ENCODE measurements at regions not wholly inside any gene's neighbourhood (a gene's known extent, or its start where the extent isn't known, plus 50 kb on each side); places are given as distances from the start of the nearest gene placed in this dataset.

DNA sequence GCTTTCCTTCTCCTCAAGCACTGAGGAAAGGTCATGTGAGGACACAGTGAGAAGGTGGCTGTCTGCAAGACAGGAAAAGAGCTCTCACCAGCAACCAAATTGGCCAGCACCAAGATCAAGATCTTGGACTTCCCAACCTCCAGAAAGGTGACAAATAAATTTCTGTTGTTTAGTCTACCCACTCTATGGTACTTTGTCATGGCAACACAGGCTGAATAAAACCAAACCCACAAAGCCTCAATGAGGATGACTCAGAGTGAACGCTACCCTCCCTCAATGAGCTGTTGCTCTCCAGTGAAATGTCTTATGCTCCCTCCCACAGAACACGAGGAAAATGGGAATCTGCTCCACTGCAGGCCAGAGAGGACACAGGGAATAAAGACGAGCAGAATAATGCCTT is 244.1 kb downstream of the RAB28 start:
- no peak for DNase-seq (ENCODE audit: low spot score)
- Histone ChIP-seq H3K9me3 (ENCODE audit: control insufficient read depth in 4 of 4, low read length in 3 of 4) (no peaks in the 10 kb centered on the region), H3K27me3 (ENCODE audit: control insufficient read depth in 4 of 4, insufficient read depth in 4 of 4, low read length in 3 of 4) (no peaks in the 10 kb centered on the region), H3K4me3 (ENCODE audit: low read depth in 1 of 3, low read length in 3 of 3) (no peak overlapping the region), H3K36me3 (ENCODE audit: control insufficient read depth in 4 of 4, insufficient read depth in 3 of 4, low read depth in 1 of 4, low read length in 3 of 4) (no peaks in the 10 kb centered on the region), H3K27ac (ENCODE audit: low read depth in 1 of 2, low read length in 2 of 2) (no peak overlapping the region), H3K9ac (ENCODE audit: low read depth in 1 of 2, low read length in 2 of 2) (no peak overlapping the region), H3K4me1 (ENCODE audit: control insufficient read depth in 4 of 4, insufficient read depth in 4 of 4, low read length in 3 of 4) (no peaks in the 10 kb centered on the region)
- TF ChIP-seq HNF4A (conservative IDR thresholded peaks at IDR 0.05) (no peak), JUND (IDR thresholded peaks at IDR 0.05) (no peak), GABPA (IDR thresholded peaks at IDR 0.05 in 1 of 2, conservative IDR thresholded peaks at IDR 0.05 in 1 of 2) (no peak), RAD21 (IDR thresholded peaks at IDR 0.05) (no peak), ATF3 (IDR thresholded peaks at IDR 0.05) (no peak), TAF1 (conservative IDR thresholded peaks at IDR 0.05) (no peak), EGR1 (IDR thresholded peaks at IDR 0.05; ENCODE audit: low read depth in 2 of 2) (no peak), YY1 (IDR thresholded peaks at IDR 0.05) (no peak), FOXA1 (IDR thresholded peaks at IDR 0.05) (no peak), HNF4G (IDR thresholded peaks at IDR 0.05) (no peak), RXRA (IDR thresholded peaks at IDR 0.05) (no peak), NR2F2 (IDR thresholded peaks at IDR 0.05) (no peak), ZBTB33 (IDR thresholded peaks at IDR 0.05) (no peak)
- TF ChIP-seq, protein P1, sequence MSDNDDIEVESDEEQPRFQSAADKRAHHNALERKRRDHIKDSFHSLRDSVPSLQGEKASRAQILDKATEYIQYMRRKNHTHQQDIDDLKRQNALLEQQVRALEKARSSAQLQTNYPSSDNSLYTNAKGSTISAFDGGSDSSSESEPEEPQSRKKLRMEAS (IDR thresholded peaks at IDR 0.05): no peak
- TF ChIP-seq, protein P2, sequence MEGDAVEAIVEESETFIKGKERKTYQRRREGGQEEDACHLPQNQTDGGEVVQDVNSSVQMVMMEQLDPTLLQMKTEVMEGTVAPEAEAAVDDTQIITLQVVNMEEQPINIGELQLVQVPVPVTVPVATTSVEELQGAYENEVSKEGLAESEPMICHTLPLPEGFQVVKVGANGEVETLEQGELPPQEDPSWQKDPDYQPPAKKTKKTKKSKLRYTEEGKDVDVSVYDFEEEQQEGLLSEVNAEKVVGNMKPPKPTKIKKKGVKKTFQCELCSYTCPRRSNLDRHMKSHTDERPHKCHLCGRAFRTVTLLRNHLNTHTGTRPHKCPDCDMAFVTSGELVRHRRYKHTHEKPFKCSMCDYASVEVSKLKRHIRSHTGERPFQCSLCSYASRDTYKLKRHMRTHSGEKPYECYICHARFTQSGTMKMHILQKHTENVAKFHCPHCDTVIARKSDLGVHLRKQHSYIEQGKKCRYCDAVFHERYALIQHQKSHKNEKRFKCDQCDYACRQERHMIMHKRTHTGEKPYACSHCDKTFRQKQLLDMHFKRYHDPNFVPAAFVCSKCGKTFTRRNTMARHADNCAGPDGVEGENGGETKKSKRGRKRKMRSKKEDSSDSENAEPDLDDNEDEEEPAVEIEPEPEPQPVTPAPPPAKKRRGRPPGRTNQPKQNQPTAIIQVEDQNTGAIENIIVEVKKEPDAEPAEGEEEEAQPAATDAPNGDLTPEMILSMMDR (IDR thresholded peaks at IDR 0.05; ENCODE audit: low read depth, low read length, missing input control): no peak
- TF ChIP-seq, protein P3, sequence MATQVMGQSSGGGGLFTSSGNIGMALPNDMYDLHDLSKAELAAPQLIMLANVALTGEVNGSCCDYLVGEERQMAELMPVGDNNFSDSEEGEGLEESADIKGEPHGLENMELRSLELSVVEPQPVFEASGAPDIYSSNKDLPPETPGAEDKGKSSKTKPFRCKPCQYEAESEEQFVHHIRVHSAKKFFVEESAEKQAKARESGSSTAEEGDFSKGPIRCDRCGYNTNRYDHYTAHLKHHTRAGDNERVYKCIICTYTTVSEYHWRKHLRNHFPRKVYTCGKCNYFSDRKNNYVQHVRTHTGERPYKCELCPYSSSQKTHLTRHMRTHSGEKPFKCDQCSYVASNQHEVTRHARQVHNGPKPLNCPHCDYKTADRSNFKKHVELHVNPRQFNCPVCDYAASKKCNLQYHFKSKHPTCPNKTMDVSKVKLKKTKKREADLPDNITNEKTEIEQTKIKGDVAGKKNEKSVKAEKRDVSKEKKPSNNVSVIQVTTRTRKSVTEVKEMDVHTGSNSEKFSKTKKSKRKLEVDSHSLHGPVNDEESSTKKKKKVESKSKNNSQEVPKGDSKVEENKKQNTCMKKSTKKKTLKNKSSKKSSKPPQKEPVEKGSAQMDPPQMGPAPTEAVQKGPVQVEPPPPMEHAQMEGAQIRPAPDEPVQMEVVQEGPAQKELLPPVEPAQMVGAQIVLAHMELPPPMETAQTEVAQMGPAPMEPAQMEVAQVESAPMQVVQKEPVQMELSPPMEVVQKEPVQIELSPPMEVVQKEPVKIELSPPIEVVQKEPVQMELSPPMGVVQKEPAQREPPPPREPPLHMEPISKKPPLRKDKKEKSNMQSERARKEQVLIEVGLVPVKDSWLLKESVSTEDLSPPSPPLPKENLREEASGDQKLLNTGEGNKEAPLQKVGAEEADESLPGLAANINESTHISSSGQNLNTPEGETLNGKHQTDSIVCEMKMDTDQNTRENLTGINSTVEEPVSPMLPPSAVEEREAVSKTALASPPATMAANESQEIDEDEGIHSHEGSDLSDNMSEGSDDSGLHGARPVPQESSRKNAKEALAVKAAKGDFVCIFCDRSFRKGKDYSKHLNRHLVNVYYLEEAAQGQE (IDR thresholded peaks at IDR 0.05): no peak
- 93% methylated on average over 3 of the region's 3 CpGs for WGBS

DNA sequence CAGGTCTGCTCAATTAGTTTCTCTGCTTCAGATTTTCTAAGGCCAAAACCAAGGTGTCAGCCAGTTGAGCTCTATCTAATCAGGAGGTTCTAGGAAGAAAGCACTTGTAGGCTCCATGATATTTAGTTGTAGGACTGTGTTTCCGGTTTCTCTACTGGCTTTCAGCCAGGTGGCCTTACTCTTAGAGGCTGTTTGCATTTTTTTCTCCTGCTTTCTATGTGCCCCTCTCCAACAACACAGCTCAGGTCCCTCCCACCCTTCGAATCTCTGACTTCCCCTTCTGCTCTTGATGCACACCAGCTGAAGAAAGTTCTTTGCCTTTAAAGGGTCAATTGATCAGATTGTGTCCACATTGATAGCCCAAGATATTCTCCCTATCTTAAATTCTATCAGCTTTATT is 245.2 kb downstream of the RAB28 start:
- TF ChIP-seq FOXA2 (IDR thresholded peaks at IDR 0.05) (no peak), FOXA1 (IDR thresholded peaks at IDR 0.05) (no peak), EGR1 (IDR thresholded peaks at IDR 0.05; ENCODE audit: low read depth in 2 of 2) (no peak), TAF1 (conservative IDR thresholded peaks at IDR 0.05) (no peak), HNF4G (IDR thresholded peaks at IDR 0.05) (no peak), SP1 (IDR thresholded peaks at IDR 0.05) (no peak), RAD21 (IDR thresholded peaks at IDR 0.05) (no peak), YY1 (IDR thresholded peaks at IDR 0.05) (no peak), GABPA (IDR thresholded peaks at IDR 0.05 in 1 of 2, conservative IDR thresholded peaks at IDR 0.05 in 1 of 2) (no peak), NR2F2 (IDR thresholded peaks at IDR 0.05) (no peak), JUND (IDR thresholded peaks at IDR 0.05) (no peak), ZBTB33 (IDR thresholded peaks at IDR 0.05) (no peak)
- TF ChIP-seq, protein P1 (IDR thresholded peaks at IDR 0.05): no peak
- TF ChIP-seq, protein P2 (IDR thresholded peaks at IDR 0.05; ENCODE audit: low read depth, low read length, missing input control): no peak
- Histone ChIP-seq H3K27ac (ENCODE audit: low read depth in 1 of 2, low read length in 2 of 2) (no peak overlapping the region), H3K36me3 (ENCODE audit: control insufficient read depth in 4 of 4, insufficient read depth in 3 of 4, low read depth in 1 of 4, low read length in 3 of 4) (no peaks in the 10 kb centered on the region), H3K27me3 (ENCODE audit: control insufficient read depth in 4 of 4, insufficient read depth in 4 of 4, low read length in 3 of 4) (no peaks in the 10 kb centered on the region), H3K4me3 (ENCODE audit: low read depth in 1 of 3, low read length in 3 of 3) (no peak overlapping the region), H3K4me1 (ENCODE audit: control insufficient read depth in 4 of 4, insufficient read depth in 4 of 4, low read length in 3 of 4) (no peaks in the 10 kb centered on the region), H3K9ac (ENCODE audit: low read depth in 1 of 2, low read length in 2 of 2) (no peak overlapping the region), H3K9me3 (ENCODE audit: control insufficient read depth in 4 of 4, low read length in 3 of 4) (no peaks in the 10 kb centered on the region)
- no peak for DNase-seq (ENCODE audit: low spot score)
- 78% methylated on average over 2 of the region's 2 CpGs for WGBS
